ENCODE measurements at regions not wholly inside any gene's neighbourhood (a gene's known extent, or its start where the extent isn't known, plus 50 kb on each side); places are given as distances from the start of the nearest gene placed in this dataset.

GRCh38 chr14:73800970-73801515, 50.6 kb upstream of the PTGR2 start:
- no peak for DNase-seq

GRCh38 chr14:73797543-73798265, 53.9 kb upstream of the PTGR2 start:
- no peak for DNase-seq

- DNase-seq, result no peak
Observed at GRCh38 chr14:73796893-73797542, 54.6 kb upstream of the PTGR2 start.

GRCh38 chr14:73796415-73796814, 55.2 kb upstream of the PTGR2 start:
- no peak for DNase-seq

- DNase-seq, result no peak
Observed at GRCh38 chr14:73795974-73796373, 55.7 kb upstream of the PTGR2 start.

- DNase-seq, result no peak
Observed at GRCh38 chr14:73795466-73795865, 56.2 kb upstream of the PTGR2 start.

GRCh38 chr14:73794146-73794545, 57.5 kb upstream of the PTGR2 start:
- DNase-seq, result no peak

- DNase-seq, result no peak
Observed at GRCh38 chr14:73792481-73792880, 59.1 kb upstream of the PTGR2 start.

GRCh38 chr14:73789989-73790581, 61.5 kb upstream of the PTGR2 start:
- no peak for DNase-seq

GRCh38 chr14:73788701-73789551, 62.7 kb upstream of the PTGR2 start:
- no peak for DNase-seq

GRCh38 chr14:73788317-73788598, 63.4 kb upstream of the PTGR2 start:
- no peak for DNase-seq

GRCh38 chr14:73787486-73788316, 63.9 kb upstream of the PTGR2 start:
- no peak for DNase-seq

- DNase-seq, result no peak
Observed at GRCh38 chr14:73786636-73787485, 64.8 kb upstream of the PTGR2 start.

GRCh38 chr14:73785834-73786635, 65.6 kb upstream of the PTGR2 start:
- DNase-seq, result peak; percentile 37

- DNase-seq, result no peak
Observed at GRCh38 chr14:73785336-73785833, 66.2 kb upstream of the PTGR2 start.

GRCh38 chr14:73784988-73785313, 66.7 kb upstream of the PTGR2 start:
- DNase-seq, result no peak

- DNase-seq, result no peak
Observed at GRCh38 chr14:73784181-73784987, 67.2 kb upstream of the PTGR2 start.

- DNase-seq, result no peak
Observed at GRCh38 chr14:73783107-73783727, 68.4 kb upstream of the PTGR2 start.

- DNase-seq, result no peak
Observed at GRCh38 chr14:73782623-73783022, 68.4 kb upstream of the PNMA1 start.

Data from SIG-M5 (cell line).